HG03469 (cell line): ENCODE measurements at regions not wholly inside any gene's neighbourhood (a gene's known extent, or its start where the extent isn't known, plus 50 kb on each side); places are given as distances from the start of the nearest gene placed in this dataset.

ENCODE experiments used
- ATAC-seq: cut with Tn5 transposase; IDR thresholded peaks from one replicate; pipeline ENCODE4 v1.9.1; 2021; ENCODE audit warnings: mild to moderate bottlenecking, moderate library complexity, moderate number of reproducible peaks; ENCODE audit not compliant: unreplicated experiment

GRCh38 chr2:15074319-15074718 lies 441.8 kb downstream of the LRATD1 start:
- no peak for ATAC-seq

- no peak for ATAC-seq
These were observed 442.5 kb downstream of the LRATD1 start for GRCh38 chr2:15074751-15075700.

- no peak for ATAC-seq
These were observed 444.2 kb downstream of the LRATD1 start for GRCh38 chr2:15076668-15077067.

- ATAC-seq, result no peak
These were observed 448.8 kb downstream of the LRATD1 start for GRCh38 chr2:15081356-15081755.

- no peak for ATAC-seq
These were observed 449.9 kb downstream of the LRATD1 start for GRCh38 chr2:15082105-15083058.

- no peak for ATAC-seq
These were observed 452.4 kb downstream of the LRATD1 start for GRCh38 chr2:15084826-15085489.

GRCh38 chr2:15092181-15092580 lies 459.7 kb downstream of the LRATD1 start:
- no peak for ATAC-seq

- ATAC-seq, result no peak
These were observed 460.2 kb downstream of the LRATD1 start for GRCh38 chr2:15092691-15093090.

GRCh38 chr2:15094161-15094560 lies 461.6 kb downstream of the LRATD1 start:
- no peak for ATAC-seq

GRCh38 chr2:15096873-15097272 lies 464.3 kb downstream of the NBAS start:
- ATAC-seq, result no peak

GRCh38 chr2:15107137-15107536 lies 454.0 kb downstream of the NBAS start:
- no peak for ATAC-seq

GRCh38 chr2:15111718-15112117 lies 449.4 kb downstream of the NBAS start:
- ATAC-seq, result no peak

- no peak for ATAC-seq
These were observed 448.9 kb downstream of the NBAS start for GRCh38 chr2:15112216-15112615.

GRCh38 chr2:15115776-15116175 lies 445.4 kb downstream of the NBAS start:
- ATAC-seq, result no peak

- no peak for ATAC-seq
These were observed 444.3 kb downstream of the NBAS start for GRCh38 chr2:15116830-15117229.
